ENCODE measurements at regions not wholly inside any gene's neighbourhood (a gene's known extent, or its start where the extent isn't known, plus 50 kb on each side); places are given as distances from the start of the nearest gene placed in this dataset.
"Not testable (repeated sequence)": the region's sequence is repeated elsewhere in the genome, so short reads cannot be mapped to it uniquely, and the experiment has no call there.

DNA sequence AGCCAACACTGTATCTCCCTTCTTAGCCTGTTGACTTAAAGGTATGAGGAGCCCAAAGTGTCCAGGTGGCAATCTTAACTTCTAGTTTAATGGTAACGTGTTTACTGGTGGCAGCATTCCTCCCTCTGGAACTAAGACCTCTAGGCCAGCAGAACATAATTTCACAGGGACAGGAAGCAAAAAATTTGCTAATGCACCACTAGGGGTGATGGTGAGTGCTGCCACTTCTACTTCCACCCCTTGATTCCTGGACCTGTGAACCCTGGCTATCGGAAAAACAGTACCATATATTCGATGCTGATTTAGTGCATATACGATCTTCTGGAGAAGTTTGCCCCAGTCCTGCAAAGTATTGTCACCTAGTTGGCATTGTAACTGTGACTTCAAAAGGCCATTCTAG is 743.2 kb upstream of the RGMB start:
- H2BK5ac ChIP-seq (ENCODE audit: low read depth, low read length); DNase-seq (ENCODE audit: low read depth in 1 of 2, low spot score in 2 of 2); H3K27ac ChIP-seq (ENCODE audit: low read depth, low read length); H3K23me2 ChIP-seq (ENCODE audit: low read depth, low read length); H3K4me1 ChIP-seq (replicated peaks in 1 of 4; ENCODE audit: control insufficient read depth in 3 of 4, insufficient read depth in 4 of 4, low read length in 3 of 4); POLR2A ChIA-PET (ENCODE audit: partially characterized antibody); H2BK20ac ChIP-seq (ENCODE audit: low read length); H3K27me3 ChIP-seq (replicated peaks in 1 of 4; ENCODE audit: control insufficient read depth in 3 of 4, extremely low read depth in 1 of 4, insufficient read depth in 3 of 4, low read length in 3 of 4); H3K18ac ChIP-seq (ENCODE audit: extremely low read depth, low read length); H4K20me1 ChIP-seq (replicated peaks in 1 of 2; ENCODE audit: control insufficient read depth in 1 of 2, insufficient read depth in 2 of 2, low read length in 2 of 2); H2BK12ac ChIP-seq (ENCODE audit: low read depth, low read length); H2BK15ac ChIP-seq (ENCODE audit: low read length); H3K14ac ChIP-seq (ENCODE audit: insufficient read length); H3K9ac ChIP-seq (replicated peaks in 1 of 4; ENCODE audit: extremely low read depth in 1 of 4, low read depth in 3 of 4, low read length in 3 of 4); H2AK5ac ChIP-seq (ENCODE audit: low read depth, low read length); H3K36me3 ChIP-seq (ENCODE audit: control insufficient read depth in 2 of 4, insufficient read depth in 4 of 4, low read length in 3 of 4); H3K79me2 ChIP-seq (ENCODE audit: control insufficient read depth in 1 of 2, insufficient read depth in 2 of 2, low read length in 2 of 2); H3K4ac ChIP-seq (replicated peaks; ENCODE audit: insufficient read length, low read depth, low read length); FAIRE-seq; H3K4me2 ChIP-seq (ENCODE audit: insufficient read depth in 1 of 2, low read depth in 2 of 2, low read length in 2 of 2); H3K4me3 ChIP-seq (ENCODE audit: extremely low read depth in 1 of 4, insufficient read depth in 2 of 4, low read depth in 3 of 4, low read length in 4 of 4); H4K91ac ChIP-seq (replicated peaks; ENCODE audit: insufficient read length, low read length); H3K23ac ChIP-seq (ENCODE audit: insufficient read length); H2BK120ac ChIP-seq (replicated peaks; ENCODE audit: low read depth, low read length); H3K56ac ChIP-seq (replicated peaks; ENCODE audit: insufficient read length, low read depth, low read length); H4K8ac ChIP-seq (ENCODE audit: extremely low read depth, insufficient read depth, low read length); H3K79me1 ChIP-seq (ENCODE audit: low read depth, low read length); H4K5ac ChIP-seq (ENCODE audit: insufficient read length, low read depth, low read length); H2AFZ ChIP-seq (ENCODE audit: low read length); H3K9me3 ChIP-seq (ENCODE audit: insufficient read depth in 2 of 2, low read depth in 1 of 2, low read length in 1 of 2): not testable (repeated sequence)
- TF ChIP-seq CTCF (IDR thresholded peaks at IDR 0.05; ENCODE audit: control extremely low read depth in 1 of 3, insufficient read depth in 1 of 3, low read depth in 1 of 3, low read length in 3 of 3) = peak in 2 of 3 experiments; percentile 13 to 49; a peak in 2 of 4 replicates
- CTCF ChIA-PET (ENCODE audit: partially characterized antibody) = interaction anchor here (0.5 to 1.3 kb wide), 2 partner anchors 13 to 310 kb away, joined by 3 read pairs; no protein-coding TSS in a partner anchor
- 89% methylated on average over 4 of the region's 4 CpGs; no CpG with 5 or more reads in 1 of the 2 experiments for WGBS, 2 experiments (ENCODE audit: extremely low coverage in 1 of 2, insufficient coverage in 1 of 2, insufficient read length in 1 of 2, insufficient replicate concordance in 2 of 2, low coverage in 1 of 2, low lambda C conversion rate in 2 of 2, missing lambda C conversion rate in 1 of 2)

All from H1 (cell line).